Mammary epithelial cell (primary cell): ENCODE measurements at regions not wholly inside any gene's neighbourhood (a gene's known extent, or its start where the extent isn't known, plus 50 kb on each side); places are given as distances from the start of the nearest gene placed in this dataset.

Experiments used
- EZH2 ChIP-seq: IDR thresholded peaks from 2 replicates; pipeline ENCODE4 v1.6.1; 2012; ENCODE audit warnings: low read length, inconsistent platforms, borderline replicate concordance
- TF ChIP-seq, protein P1 (sequence below), 2 donors: IDR thresholded peaks in 1 of 2; conservative IDR thresholded peaks in 1 of 2; 2 replicates each; pipeline ENCODE4 v1.5.1; 2011 to 2012; ENCODE audit warnings: inconsistent platforms in 2 of 2, low read length in 2 of 2, mild to moderate bottlenecking in 2 of 2, control low read depth in 1 of 2, low read depth in 1 of 2; ENCODE audit not compliant: insufficient read depth in 1 of 2; ENCODE audit errors: extremely low read depth in 1 of 2

DNA sequence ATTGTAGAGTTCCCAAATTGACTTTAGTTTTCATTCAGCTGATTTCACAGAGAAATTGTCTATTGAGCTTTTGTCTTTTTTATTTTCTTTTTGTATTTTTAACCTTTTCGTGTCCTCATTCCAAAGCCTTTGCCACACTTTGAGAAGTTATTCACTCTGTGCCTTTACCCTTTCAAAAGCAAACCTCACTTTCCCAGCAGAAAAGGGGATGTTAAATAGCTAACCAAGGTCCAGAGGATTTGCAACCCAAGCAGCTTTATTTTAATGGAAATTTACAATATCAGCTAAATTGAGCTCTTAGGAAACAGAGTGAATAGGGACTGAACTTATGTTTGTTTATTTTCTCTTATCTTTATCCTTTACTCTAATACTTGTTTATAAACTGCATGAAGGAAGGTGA lies 428.8 kb downstream of the PCDH7 start:
- TF ChIP-seq, protein P1, sequence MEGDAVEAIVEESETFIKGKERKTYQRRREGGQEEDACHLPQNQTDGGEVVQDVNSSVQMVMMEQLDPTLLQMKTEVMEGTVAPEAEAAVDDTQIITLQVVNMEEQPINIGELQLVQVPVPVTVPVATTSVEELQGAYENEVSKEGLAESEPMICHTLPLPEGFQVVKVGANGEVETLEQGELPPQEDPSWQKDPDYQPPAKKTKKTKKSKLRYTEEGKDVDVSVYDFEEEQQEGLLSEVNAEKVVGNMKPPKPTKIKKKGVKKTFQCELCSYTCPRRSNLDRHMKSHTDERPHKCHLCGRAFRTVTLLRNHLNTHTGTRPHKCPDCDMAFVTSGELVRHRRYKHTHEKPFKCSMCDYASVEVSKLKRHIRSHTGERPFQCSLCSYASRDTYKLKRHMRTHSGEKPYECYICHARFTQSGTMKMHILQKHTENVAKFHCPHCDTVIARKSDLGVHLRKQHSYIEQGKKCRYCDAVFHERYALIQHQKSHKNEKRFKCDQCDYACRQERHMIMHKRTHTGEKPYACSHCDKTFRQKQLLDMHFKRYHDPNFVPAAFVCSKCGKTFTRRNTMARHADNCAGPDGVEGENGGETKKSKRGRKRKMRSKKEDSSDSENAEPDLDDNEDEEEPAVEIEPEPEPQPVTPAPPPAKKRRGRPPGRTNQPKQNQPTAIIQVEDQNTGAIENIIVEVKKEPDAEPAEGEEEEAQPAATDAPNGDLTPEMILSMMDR (conservative IDR thresholded peaks at IDR 0.05 in 1 of 2, IDR thresholded peaks at IDR 0.05 in 1 of 2; ENCODE audit: extremely low read depth in 1 of 2, insufficient read depth in 1 of 2, low read depth in 1 of 2, low read length in 2 of 2): no peak
- no peak for TF ChIP-seq EZH2
